H1 (cell line): ENCODE measurements at regions not wholly inside any gene's neighbourhood (a gene's known extent, or its start where the extent isn't known, plus 50 kb on each side); places are given as distances from the start of the nearest gene placed in this dataset.

ENCODE experiments used
- CTCF ChIA-PET: fragments of 300-600 bp; sonication (Branson Sonifier 250); formaldehyde crosslinking; loops from one replicate; lab custom pipeline; 2021; ENCODE audit not compliant: partially characterized antibody; lab: Charles Lee
- POLR2A ChIA-PET: fragments of 300-600 bp; sonication (Branson Sonifier 250); formaldehyde crosslinking; loops from one replicate; lab custom pipeline; 2021; ENCODE audit warnings: inconsistent platforms; ENCODE audit not compliant: partially characterized antibody; lab: Charles Lee
- DNase-seq, 2 experiments: peaks; one replicate each; pipeline versions ENCODE4 v3.0.0 to v3.0.0-alpha.2; 2010 to 2022; ENCODE audit warnings: low spot score in 2 of 2, low read depth in 1 of 2, mixed read lengths in 1 of 2
- FAIRE-seq: peaks from 2 replicates; lab custom pipeline; 2011; peaks lifted over from hg19 to GRCh38; lab: Jason Lieb, UNC
- H2AFZ ChIP-seq: 2 replicates; pipeline ENCODE4 v1.8.1; 2012; ENCODE audit warnings: low read length, inconsistent platforms
- H2AK5ac ChIP-seq: 2 replicates; pipeline ENCODE4 v1.6.1; 2013; ENCODE audit warnings: low read depth, low read length
- H2BK120ac ChIP-seq: replicated peaks from 2 replicates; pipeline ENCODE3; 2013; ENCODE audit warnings: low read depth, low read length, inconsistent platforms
- H2BK12ac ChIP-seq: 2 replicates; pipeline ENCODE4 v1.6.1; 2013; ENCODE audit warnings: low read depth, low read length
- H2BK15ac ChIP-seq: 2 replicates; pipeline ENCODE4 v1.6.1; 2013; ENCODE audit warnings: low read length
- H2BK20ac ChIP-seq: 2 replicates; pipeline ENCODE4 v1.6.1; 2013; ENCODE audit warnings: low read length
- H2BK5ac ChIP-seq: 2 replicates; pipeline ENCODE4 v1.6.1; 2013; ENCODE audit warnings: low read depth, low read length
- H3K14ac ChIP-seq: 2 replicates; pipeline ENCODE4 v1.6.1; 2013; ENCODE audit warnings: inconsistent platforms; ENCODE audit not compliant: insufficient read length
- H3K18ac ChIP-seq: 2 replicates; pipeline ENCODE4 v1.6.1; 2013; ENCODE audit warnings: low read length; ENCODE audit errors: extremely low read depth
- H3K23ac ChIP-seq: 2 replicates; pipeline ENCODE4 v1.6.1; 2013; ENCODE audit warnings: inconsistent platforms; ENCODE audit not compliant: insufficient read length
- H3K23me2 ChIP-seq: 2 replicates; pipeline ENCODE4 v1.6.1; 2013; ENCODE audit warnings: low read depth, low read length
- H3K27ac ChIP-seq: 2 replicates; pipeline ENCODE4 v1.6.1; 2011; ENCODE audit warnings: low read depth, low read length, inconsistent platforms
- H3K27me3 ChIP-seq, 4 experiments: replicated peaks in 1 of 4; 1 replicate in 1 of 4; 2 replicates in 3 of 4; pipeline versions ENCODE4 v1.6.1 to v1.8.1; 2011 to 2013; ENCODE audit warnings: low read length in 3 of 4, mild to moderate bottlenecking in 3 of 4, inconsistent platforms in 2 of 4, mixed read lengths in 2 of 4, moderate library complexity in 1 of 4; ENCODE audit not compliant: control insufficient read depth in 3 of 4, insufficient read depth in 3 of 4; ENCODE audit errors: extremely low read depth in 1 of 4
- H3K36me3 ChIP-seq, 4 experiments: 2 replicates each; pipeline versions ENCODE4 v1.6.1 to v1.8.1; 2011 to 2013; ENCODE audit warnings: mild to moderate bottlenecking in 4 of 4, low read length in 3 of 4, moderate library complexity in 2 of 4, control low read depth in 1 of 4, inconsistent platforms in 1 of 4; ENCODE audit not compliant: insufficient read depth in 4 of 4, control insufficient read depth in 2 of 4
- H3K4ac ChIP-seq: replicated peaks from 2 replicates; pipeline ENCODE3; 2013; ENCODE audit warnings: low read length, low read depth, mixed read lengths, inconsistent platforms; ENCODE audit not compliant: insufficient read length
- H3K4me1 ChIP-seq, 4 experiments: replicated peaks in 1 of 4; 1 replicate in 1 of 4; 2 replicates in 3 of 4; pipeline versions ENCODE4 v1.6.1 to v1.8.1; 2011 to 2013; ENCODE audit warnings: low read length in 3 of 4, inconsistent platforms in 2 of 4, mixed read lengths in 1 of 4; ENCODE audit not compliant: insufficient read depth in 4 of 4, control insufficient read depth in 3 of 4
- H3K4me2 ChIP-seq, 2 experiments: 2 replicates each; pipeline versions ENCODE4 v1.6.1 to v1.8.1; 2011 to 2013; ENCODE audit warnings: low read depth in 2 of 2, low read length in 2 of 2, control low read depth in 1 of 2, inconsistent platforms in 1 of 2, mild to moderate bottlenecking in 1 of 2; ENCODE audit not compliant: insufficient read depth in 1 of 2
- H3K4me3 ChIP-seq, 4 experiments: fragments of 200-600, 300-600 bp in 1 of 4; sonication (generic), shearing (Covaris generic), sonication (Bioruptor Twin) in 1 of 4; 2 replicates each; pipeline versions ENCODE4 v1.5.1 to v1.8.1; 2011 to 2016; ENCODE audit warnings: low read length in 4 of 4, low read depth in 3 of 4, control low read depth in 2 of 4, inconsistent platforms in 2 of 4, mild to moderate bottlenecking in 2 of 4, mixed read lengths in 1 of 4, moderate library complexity in 1 of 4; ENCODE audit not compliant: insufficient read depth in 2 of 4; ENCODE audit errors: extremely low read depth in 1 of 4
- H3K56ac ChIP-seq: replicated peaks from 2 replicates; pipeline ENCODE3; 2013; ENCODE audit warnings: low read depth, mild to moderate bottlenecking, mixed read lengths, low read length, inconsistent platforms; ENCODE audit not compliant: insufficient read length
- H3K79me1 ChIP-seq: 2 replicates; pipeline ENCODE4 v1.6.1; 2013; ENCODE audit warnings: low read depth, low read length, control low read depth
- H3K79me2 ChIP-seq, 2 experiments: 2 replicates each; pipeline versions ENCODE4 v1.6.1 to v1.8.1; 2012 to 2013; ENCODE audit warnings: low read length in 2 of 2, mild to moderate bottlenecking in 2 of 2, inconsistent platforms in 1 of 2; ENCODE audit not compliant: insufficient read depth in 2 of 2, control insufficient read depth in 1 of 2
- H3K9ac ChIP-seq, 4 experiments: replicated peaks in 1 of 4; 1 replicate in 1 of 4; 2 replicates in 3 of 4; pipeline versions ENCODE4 v1.6.1 to v1.8.1; 2011 to 2013; ENCODE audit warnings: low read depth in 3 of 4, low read length in 3 of 4, control low read depth in 2 of 4, mild to moderate bottlenecking in 2 of 4, moderate library complexity in 2 of 4, inconsistent platforms in 1 of 4; ENCODE audit errors: extremely low read depth in 1 of 4
- H3K9me3 ChIP-seq, 2 experiments: 2 replicates each; pipeline versions ENCODE4 v1.6.1 to v1.8.1; 2012 to 2013; ENCODE audit warnings: mild to moderate bottlenecking in 2 of 2, moderate library complexity in 2 of 2, control low read depth in 1 of 2, inconsistent platforms in 1 of 2, low read depth in 1 of 2, low read length in 1 of 2, mixed read lengths in 1 of 2; ENCODE audit not compliant: insufficient read depth in 2 of 2
- H4K20me1 ChIP-seq, 2 experiments: replicated peaks in 1 of 2; 2 replicates each; pipeline versions ENCODE3 to v1.8.1; 2011 to 2013; ENCODE audit warnings: inconsistent platforms in 2 of 2, low read length in 2 of 2, mild to moderate bottlenecking in 1 of 2; ENCODE audit not compliant: insufficient read depth in 2 of 2, control insufficient read depth in 1 of 2
- H4K5ac ChIP-seq: 2 replicates; pipeline ENCODE4 v1.6.1; 2013; ENCODE audit warnings: low read length, low read depth, mixed read lengths, inconsistent platforms; ENCODE audit not compliant: insufficient read length
- H4K8ac ChIP-seq: 2 replicates; pipeline ENCODE4 v1.8.0; 2013; ENCODE audit warnings: mild to moderate bottlenecking, moderate library complexity, low read length, inconsistent platforms; ENCODE audit not compliant: insufficient read depth; ENCODE audit errors: extremely low read depth
- H4K91ac ChIP-seq: replicated peaks from 2 replicates; pipeline ENCODE3; 2013; ENCODE audit warnings: low read length, mixed read lengths, inconsistent platforms; ENCODE audit not compliant: insufficient read length
- SP4 ChIP-seq: IDR thresholded peaks from 2 replicates; pipeline ENCODE4 v1.6.1; 2012; ENCODE audit warnings: low read length, inconsistent platforms
- WGBS, 2 experiments: shearing (Covaris generic) in 1 of 2; methylation state at CpG; one replicate each; pipeline versions ENCODE4 v1.1.6 to v1.1.7; 2013 to 2015; ENCODE audit warnings: low lambda C conversion rate in 2 of 2, mixed read lengths in 2 of 2, inconsistent platforms in 1 of 2, low coverage in 1 of 2, missing lambda C conversion rate in 1 of 2; ENCODE audit not compliant: insufficient replicate concordance in 2 of 2, insufficient coverage in 1 of 2, insufficient read length in 1 of 2; ENCODE audit errors: extremely low coverage in 1 of 2, missing lambda C conversion rate in 1 of 2; 5-methylcytosine and 5-hydroxymethylcytosine counted together

DNA sequence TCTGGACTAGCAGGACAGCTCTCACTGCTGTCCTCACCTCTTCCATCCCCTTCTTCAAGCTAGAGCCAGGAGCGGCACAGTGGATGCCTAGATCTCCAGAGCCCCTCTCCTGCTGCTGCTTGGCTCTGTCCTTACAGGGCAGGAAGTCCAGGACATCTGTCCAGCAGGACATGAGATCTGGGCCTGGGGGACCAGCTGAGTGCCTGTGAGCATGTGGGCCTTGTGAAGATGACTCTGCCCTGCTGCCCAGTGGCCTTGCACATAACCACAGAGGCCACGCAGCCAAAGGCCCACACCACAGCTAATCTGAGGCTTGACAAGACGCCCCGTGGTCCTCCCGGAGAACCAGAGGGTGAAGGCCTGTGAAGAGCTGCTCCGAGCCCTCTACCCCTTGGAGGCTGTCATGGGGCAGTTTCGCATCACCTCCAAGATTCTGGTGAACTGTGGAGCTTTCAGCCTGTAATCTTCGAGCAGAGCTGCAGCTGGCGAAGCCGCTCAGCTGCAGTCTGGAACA lies 516.7 kb upstream of the HS6ST1 start:
- H2AK5ac ChIP-seq = no peak overlapping the region
- no peak overlapping the region for H2BK20ac ChIP-seq
- H3K23ac ChIP-seq = no peak overlapping the region
- H2BK12ac ChIP-seq = no peak overlapping the region
- no peak for DNase-seq
- H2BK15ac ChIP-seq = no peak overlapping the region
- H3K23me2 ChIP-seq = no peaks in the 10 kb centered on the region
- CTCF ChIA-PET = no interaction called here
- H2BK120ac ChIP-seq = no peak overlapping the region
- no peak overlapping the region for H2AFZ ChIP-seq
- no peaks in the 10 kb centered on the region for H3K79me2 ChIP-seq
- H3K27ac ChIP-seq = no peak overlapping the region
- H3K4me3 ChIP-seq = no peak overlapping the region
- H3K9ac ChIP-seq = no peak overlapping the region
- TF ChIP-seq SP4 = no peak
- H4K91ac ChIP-seq = no peak overlapping the region
- FAIRE-seq = no peak
- H4K8ac ChIP-seq = no peak overlapping the region
- no peak overlapping the region for H2BK5ac ChIP-seq
- no peaks in the 10 kb centered on the region for H4K20me1 ChIP-seq
- no peak overlapping the region for H3K4me2 ChIP-seq
- H3K18ac ChIP-seq = no peak overlapping the region
- H3K4me1 ChIP-seq = peaks cover 0 to 2% (median 0%) of the 10 kb centered on the region in 4 experiments; a peak in 1 of 7 replicates
- no peak overlapping the region for H3K56ac ChIP-seq
- H3K14ac ChIP-seq = no peak overlapping the region
- no peaks in the 10 kb centered on the region for H3K9me3 ChIP-seq
- 93% methylated on average over 10 of the region's 10 CpGs; no CpG with 5 or more reads in 1 of the 2 experiments for WGBS, 2 experiments
- H4K5ac ChIP-seq = no peak overlapping the region
- H3K4ac ChIP-seq = no peak overlapping the region
- no peaks in the 10 kb centered on the region for H3K27me3 ChIP-seq
- no peaks in the 10 kb centered on the region for H3K36me3 ChIP-seq
- no peaks in the 10 kb centered on the region for H3K79me1 ChIP-seq
- POLR2A ChIA-PET = no interaction called here
